Liver (tissue), 8 donors: ENCODE measurements at regions not wholly inside any gene's neighbourhood (a gene's known extent, or its start where the extent isn't known, plus 50 kb on each side); places are given as distances from the start of the nearest gene placed in this dataset.

ENCODE experiments used
- DNase-seq: peaks from one replicate; pipeline ENCODE4 v3.0.0-alpha.2; 2017; ENCODE audit warnings: low spot score
- H3K27ac ChIP-seq, 2 donors: one replicate each; pipeline ENCODE4 v1.7.0; 2013; ENCODE audit warnings: inconsistent platforms in 2 of 2, low read length in 2 of 2, control low read depth in 1 of 2, low read depth in 1 of 2, mild to moderate bottlenecking in 1 of 2
- H3K27me3 ChIP-seq, 4 donors: one replicate each; pipeline versions ENCODE4 v1.6.1 to v1.7.0; 2013; ENCODE audit warnings: low read length in 3 of 4, inconsistent platforms in 1 of 4, mild to moderate bottlenecking in 1 of 4, moderate library complexity in 1 of 4; ENCODE audit not compliant: control insufficient read depth in 4 of 4, insufficient read depth in 4 of 4
- H3K36me3 ChIP-seq, 4 donors: one replicate each; pipeline versions ENCODE4 v1.6.1 to v1.7.0; 2013; ENCODE audit warnings: low read length in 3 of 4, mild to moderate bottlenecking in 3 of 4, low read depth in 1 of 4, moderate library complexity in 1 of 4; ENCODE audit not compliant: control insufficient read depth in 4 of 4, insufficient read depth in 3 of 4
- H3K4me1 ChIP-seq, 4 donors: one replicate each; pipeline versions ENCODE4 v1.6.1 to v1.7.0; 2013; ENCODE audit warnings: low read length in 3 of 4, mild to moderate bottlenecking in 3 of 4, moderate library complexity in 1 of 4; ENCODE audit not compliant: control insufficient read depth in 4 of 4, insufficient read depth in 4 of 4
- H3K4me3 ChIP-seq, 3 donors: one replicate each; pipeline versions ENCODE4 v1.6.1 to v1.7.0; 2013; ENCODE audit warnings: low read length in 3 of 3, control low read depth in 1 of 3, low read depth in 1 of 3, mild to moderate bottlenecking in 1 of 3
- H3K9ac ChIP-seq, 2 donors: one replicate each; pipeline ENCODE4 v1.7.0; 2013; ENCODE audit warnings: low read length in 2 of 2, mild to moderate bottlenecking in 2 of 2, moderate library complexity in 2 of 2, control low read depth in 1 of 2, low read depth in 1 of 2
- H3K9me3 ChIP-seq, 4 donors: one replicate each; pipeline versions ENCODE4 v1.6.1 to v1.7.0; 2013; ENCODE audit warnings: low read length in 3 of 4; ENCODE audit not compliant: control insufficient read depth in 4 of 4
- CTCF ChIP-seq: fragments of 150-350 bp; IDR thresholded peaks from 2 replicates; pipeline ENCODE4 v1.5.1; 2017; ENCODE audit warnings: improper control_type of control experiment, low read depth, low read length; ENCODE audit not compliant: missing input control
- EGR1 ChIP-seq, 2 donors: IDR thresholded peaks; 2 replicates each; pipeline ENCODE4 v1.6.1; 2016 to 2018; ENCODE audit warnings: antibody characterized with exemption in 2 of 2, low read depth in 2 of 2
- FOXA1 ChIP-seq: IDR thresholded peaks from 2 replicates; pipeline ENCODE4 v1.6.1; 2016; ENCODE audit warnings: antibody characterized with exemption
- FOXA2 ChIP-seq: IDR thresholded peaks from 2 replicates; pipeline ENCODE4 v1.6.1; 2016; ENCODE audit warnings: antibody characterized with exemption
- GABPA ChIP-seq, 2 donors: IDR thresholded peaks in 1 of 2; conservative IDR thresholded peaks in 1 of 2; 2 replicates each; pipeline ENCODE4 v1.6.1; 2016; ENCODE audit warnings: antibody characterized with exemption in 2 of 2, mild to moderate bottlenecking in 1 of 2, moderate library complexity in 1 of 2
- HNF4A ChIP-seq, 2 donors: conservative IDR thresholded peaks; 2 replicates each; pipeline ENCODE4 v1.6.1; 2016; ENCODE audit warnings: antibody characterized with exemption in 2 of 2, mild to moderate bottlenecking in 2 of 2
- HNF4G ChIP-seq: IDR thresholded peaks from 2 replicates; pipeline ENCODE4 v1.6.1; 2016; ENCODE audit warnings: antibody characterized with exemption
- JUND ChIP-seq, 2 donors: IDR thresholded peaks; 2 replicates each; pipeline ENCODE4 v1.6.1; 2016; ENCODE audit warnings: antibody characterized with exemption in 2 of 2
- MAX ChIP-seq: IDR thresholded peaks from 2 replicates; pipeline ENCODE4 v1.6.1; 2016; ENCODE audit warnings: antibody characterized with exemption
- NR2F2 ChIP-seq: IDR thresholded peaks from 2 replicates; pipeline ENCODE4 v1.6.1; 2016; ENCODE audit warnings: antibody characterized with exemption
- RAD21 ChIP-seq, 2 donors: IDR thresholded peaks; 2 replicates each; pipeline ENCODE4 v1.6.1; 2016; ENCODE audit warnings: antibody characterized with exemption in 2 of 2, mild to moderate bottlenecking in 2 of 2
- REST ChIP-seq: IDR thresholded peaks from 2 replicates; pipeline ENCODE4 v1.6.1; 2016; ENCODE audit warnings: antibody characterized with exemption, mild to moderate bottlenecking
- RXRA ChIP-seq, 2 donors: IDR thresholded peaks; 2 replicates each; pipeline ENCODE4 v1.6.1; 2017 to 2018; ENCODE audit warnings: antibody characterized with exemption in 2 of 2, mild to moderate bottlenecking in 1 of 2
- SP1 ChIP-seq: IDR thresholded peaks from 2 replicates; pipeline ENCODE4 v1.6.1; 2018; ENCODE audit warnings: antibody characterized with exemption, mild to moderate bottlenecking
- YY1 ChIP-seq: IDR thresholded peaks from 2 replicates; pipeline ENCODE4 v1.6.1; 2016; ENCODE audit warnings: antibody characterized with exemption, mild to moderate bottlenecking
- ZBTB33 ChIP-seq: IDR thresholded peaks from 2 replicates; pipeline ENCODE4 v1.6.1; 2016; ENCODE audit warnings: antibody characterized with exemption
- WGBS: extraction: QIAGEN DNeasy Blood & Tissue Kit; methylation state at CpG from one replicate; pipeline ENCODE4 v1.1.7; 2013; 5-methylcytosine and 5-hydroxymethylcytosine counted together
- TF ChIP-seq, protein P1 (sequence below): IDR thresholded peaks from 2 replicates; pipeline ENCODE4 v1.6.1; 2016; ENCODE audit warnings: antibody characterized with exemption
- donor health status: healthy.
- donor health status: healthy.
- donor health status: healthy.
- donor health status: healthy.
- donor health status: healthy.

DNA sequence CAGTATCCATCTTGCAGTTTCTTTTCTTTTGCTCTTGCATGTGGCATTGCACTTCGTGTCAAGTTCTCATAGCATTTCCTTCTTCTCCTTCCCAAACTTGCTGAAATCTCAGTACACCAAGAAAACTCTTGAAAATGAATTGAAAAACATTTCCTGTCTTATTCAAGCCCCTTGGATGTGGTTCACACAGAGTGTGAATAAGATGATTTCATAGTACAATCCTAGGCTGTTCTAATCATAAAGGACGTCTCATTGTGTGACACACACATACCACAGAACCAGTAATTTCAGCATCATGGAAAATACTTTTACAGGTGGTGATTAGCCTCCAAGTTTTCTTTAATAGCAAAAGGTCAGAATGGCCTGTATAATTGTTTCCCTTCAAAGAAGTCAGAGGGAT is 121.6 kb upstream of the AADACL2 start:
- TF ChIP-seq JUND (IDR thresholded peaks at IDR 0.05) (no peak), RAD21 (IDR thresholded peaks at IDR 0.05) (no peak), SP1 (no peak), ZBTB33 (no peak), REST (no peak), HNF4A (conservative IDR thresholded peaks at IDR 0.05) (no peak), CTCF (no peak), EGR1 (IDR thresholded peaks at IDR 0.05; ENCODE audit: low read depth in 2 of 2) (no peak), YY1 (no peak), HNF4G (no peak), FOXA1 (no peak), GABPA (IDR thresholded peaks at IDR 0.05 in 1 of 2, conservative IDR thresholded peaks at IDR 0.05 in 1 of 2) (no peak), NR2F2 (no peak), RXRA (IDR thresholded peaks at IDR 0.05) (no peak), FOXA2 (no peak), MAX (no peak)
- TF ChIP-seq, protein P1, sequence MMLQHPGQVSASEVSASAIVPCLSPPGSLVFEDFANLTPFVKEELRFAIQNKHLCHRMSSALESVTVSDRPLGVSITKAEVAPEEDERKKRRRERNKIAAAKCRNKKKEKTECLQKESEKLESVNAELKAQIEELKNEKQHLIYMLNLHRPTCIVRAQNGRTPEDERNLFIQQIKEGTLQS: no peak

DNA sequence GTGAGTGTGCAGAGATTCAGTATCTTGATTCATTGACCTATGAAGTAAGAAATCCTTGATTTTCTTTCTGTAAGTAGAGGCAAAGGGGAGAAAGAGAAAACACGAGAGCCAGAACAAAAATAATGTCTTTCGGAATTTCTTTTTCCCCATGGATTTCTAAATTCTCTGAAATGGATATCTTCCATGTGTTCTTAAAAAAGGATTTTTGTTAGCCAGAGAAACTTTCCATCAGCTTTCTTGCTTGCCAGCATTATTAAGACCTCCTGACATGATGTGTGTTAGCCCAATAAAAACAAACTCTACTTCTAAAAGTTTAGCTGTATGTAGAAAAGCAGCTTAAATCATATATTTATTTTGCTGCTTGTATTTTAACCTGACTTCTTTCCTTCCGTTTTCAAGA is 122.3 kb upstream of the AADACL2 start:
- no peaks in the 10 kb centered on the region for H3K4me1 ChIP-seq
- peaks cover 0 to 5% (median 0%) of the 10 kb centered on the region in 4 donors for H3K9me3 ChIP-seq
- H3K9ac ChIP-seq: no peak overlapping the region
- 88% methylated on average over 3 of the region's 3 CpGs for WGBS
- no peak overlapping the region for H3K27ac ChIP-seq
- H3K36me3 ChIP-seq: no peaks in the 10 kb centered on the region
- TF ChIP-seq SP1 (no peak), ZBTB33 (no peak)
- H3K4me3 ChIP-seq: no peak overlapping the region
- DNase-seq: no peak
- no peaks in the 10 kb centered on the region for H3K27me3 ChIP-seq

More for the DNA sequence above, 121.6 kb upstream of the AADACL2 start:
- no peak for DNase-seq
- Histone ChIP-seq H3K4me1 (no peaks in the 10 kb centered on the region), H3K4me3 (no peak overlapping the region), H3K27me3 (no peaks in the 10 kb centered on the region), H3K9ac (no peak overlapping the region), H3K27ac (no peak overlapping the region), H3K9me3 (peaks cover 0 to 5% (median 0%) of the 10 kb centered on the region in 4 donors), H3K36me3 (no peaks in the 10 kb centered on the region)
- 71% methylated on average over 2 of the region's 2 CpGs for WGBS
